K562 (cell line): ENCODE measurements at regions not wholly inside any gene's neighbourhood (a gene's known extent, or its start where the extent isn't known, plus 50 kb on each side); places are given as distances from the start of the nearest gene placed in this dataset.
A peak's percentile ranks its signal among the peaks of the same experiment; 100 is the strongest.

ENCODE experiments used
- CBFB ChIP-seq: sonication (generic); formaldehyde crosslinking; IDR thresholded peaks from 2 replicates; pipeline ENCODE4 v1.4.0; 2020; ENCODE audit warnings: mild to moderate bottlenecking, missing genetic modification reagents
- ERF ChIP-seq: fragments of 450-650 bp; formaldehyde crosslinking; IDR thresholded peaks from 2 replicates; pipeline ENCODE4 v1.4.0; 2020; ENCODE audit warnings: mild to moderate bottlenecking, mixed read lengths
- FOXK2 ChIP-seq, 2 experiments: fragments of 450-650 bp; IDR thresholded peaks in 1 of 2; conservative IDR thresholded peaks in 1 of 2; 2 replicates each; pipeline ENCODE4 v1.6.1; 2016; ENCODE audit warnings: low read depth in 2 of 2, mild to moderate bottlenecking in 1 of 2
- HIVEP1 ChIP-seq: fragments of 250-450 bp; sonication (Bioruptor Pico); IDR thresholded peaks from 2 replicates; pipeline ENCODE4 v1.4.0; 2020; ENCODE audit warnings: mild to moderate bottlenecking
- KLF1 ChIP-seq: fragments of 450-650 bp; IDR thresholded peaks from 2 replicates; pipeline ENCODE4 v1.6.1; 2016; ENCODE audit warnings: missing genetic modification characterization, missing compliant biosample characterization
- NCOA4 ChIP-seq: fragments of 450-650 bp; IDR thresholded peaks from 2 replicates; pipeline ENCODE4 v1.6.1; 2018; ENCODE audit warnings: mild to moderate bottlenecking; ENCODE audit not compliant: partially characterized antibody
- POLR2H ChIP-seq: IDR thresholded peaks from 2 replicates; pipeline ENCODE4 v1.6.1; 2016; ENCODE audit warnings: missing genetic modification characterization, low read depth, mild to moderate bottlenecking, control low read depth, missing compliant biosample characterization, moderate library complexity
- POLR3G ChIP-seq: IDR thresholded peaks from 2 replicates; pipeline ENCODE4 v1.6.1; 2011; ENCODE audit not compliant: insufficient read length, insufficient replicate concordance; ENCODE audit errors: extremely low read depth
- PRPF4 ChIP-seq: fragments of 200-400 bp; formaldehyde crosslinking; IDR thresholded peaks from one replicate; pipeline ENCODE4 v1.6.1; 2017; ENCODE audit warnings: low read length, low read depth, mild to moderate bottlenecking; ENCODE audit not compliant: insufficient read depth, poor library complexity, severe bottlenecking
- SMARCE1 ChIP-seq: fragments of 450-650 bp; IDR thresholded peaks from 2 replicates; pipeline ENCODE4 v1.7.1; 2016; ENCODE audit warnings: mild to moderate bottlenecking
- SRSF3 ChIP-seq: fragments of 200-400 bp; formaldehyde crosslinking; IDR thresholded peaks from 2 replicates; pipeline ENCODE4 v1.6.1; 2016; ENCODE audit warnings: mild to moderate bottlenecking, low read length, moderate library complexity; ENCODE audit not compliant: insufficient read depth
- STAT5B ChIP-seq: fragments of 250-450 bp; sonication (Bioruptor Pico); IDR thresholded peaks from 2 replicates; pipeline ENCODE4 v1.8.0; 2021; ENCODE audit warnings: mild to moderate bottlenecking, inconsistent platforms
- TEAD2 ChIP-seq: fragments of 450-650 bp; IDR thresholded peaks from 2 replicates; pipeline ENCODE4 v1.6.1; 2016; ENCODE audit warnings: missing genetic modification characterization, control low read depth, missing compliant biosample characterization
- TSHZ1 ChIP-seq: fragments of 250-450 bp; sonication (Bioruptor Pico); IDR thresholded peaks from 2 replicates; pipeline ENCODE4 v1.4.0; 2020; ENCODE audit warnings: mild to moderate bottlenecking, moderate library complexity
- ZEB2 ChIP-seq: fragments of 450-650 bp; IDR thresholded peaks from 2 replicates; pipeline ENCODE4 v1.6.1; 2016
- ZNF12 ChIP-seq: sonication (generic); formaldehyde crosslinking; IDR thresholded peaks from 2 replicates; pipeline ENCODE4 v1.4.0; 2020; ENCODE audit warnings: mild to moderate bottlenecking, missing genetic modification reagents
- ZNF224 ChIP-seq: sonication (generic); formaldehyde crosslinking; IDR thresholded peaks from 2 replicates; pipeline ENCODE4 v1.8.0; 2022; ENCODE audit warnings: mild to moderate bottlenecking, missing genetic modification reagents
- ZNF41 ChIP-seq: fragments of 250-450 bp; sonication (Bioruptor Pico); conservative IDR thresholded peaks from 2 replicates; pipeline ENCODE4 v1.4.0; 2020; ENCODE audit warnings: mild to moderate bottlenecking
- ZNF586 ChIP-seq: fragments of 450-650 bp; formaldehyde crosslinking; conservative IDR thresholded peaks from 2 replicates; pipeline ENCODE4 v1.4.0; 2020; ENCODE audit warnings: mild to moderate bottlenecking, moderate library complexity
- ZNF740 ChIP-seq, 3 experiments: fragments of 200-800 bp in 1 of 3; sonication (Bioruptor generic) in 1 of 3; sonication (generic) in 1 of 3; formaldehyde crosslinking in 1 of 3; IDR thresholded peaks; 2 replicates each; pipeline versions ENCODE4 v1.6.1 to v1.8.0; 2016 to 2022; ENCODE audit warnings: mild to moderate bottlenecking in 2 of 3, missing compliant biosample characterization in 2 of 3, missing genetic modification characterization in 2 of 3, missing genetic modification reagents in 1 of 3
- ZNF75A ChIP-seq: fragments of 450-650 bp; formaldehyde crosslinking; IDR thresholded peaks from 2 replicates; pipeline ENCODE4 v1.4.0; 2020; ENCODE audit warnings: mild to moderate bottlenecking
- TF ChIP-seq, protein P1 (sequence below): sonication (generic); formaldehyde crosslinking; IDR thresholded peaks from 2 replicates; pipeline ENCODE4 v1.5.0; 2020; ENCODE audit warnings: missing genetic modification reagents
- TF ChIP-seq, protein P2 (sequence below): sonication (generic); formaldehyde crosslinking; IDR thresholded peaks from 2 replicates; pipeline ENCODE4 v1.9.0; 2022; ENCODE audit warnings: mild to moderate bottlenecking, missing genetic modification reagents

- TF ChIP-seq, protein P1, sequence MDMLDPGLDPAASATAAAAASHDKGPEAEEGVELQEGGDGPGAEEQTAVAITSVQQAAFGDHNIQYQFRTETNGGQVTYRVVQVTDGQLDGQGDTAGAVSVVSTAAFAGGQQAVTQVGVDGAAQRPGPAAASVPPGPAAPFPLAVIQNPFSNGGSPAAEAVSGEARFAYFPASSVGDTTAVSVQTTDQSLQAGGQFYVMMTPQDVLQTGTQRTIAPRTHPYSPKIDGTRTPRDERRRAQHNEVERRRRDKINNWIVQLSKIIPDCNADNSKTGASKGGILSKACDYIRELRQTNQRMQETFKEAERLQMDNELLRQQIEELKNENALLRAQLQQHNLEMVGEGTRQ (CRISPR knock-in tag) = no peak
- peak; percentile 45; the same call in 1 of the 2 replicates for TF ChIP-seq ZNF41 (CRISPR knock-in tag)
- TF ChIP-seq KLF1 = no peak
- TF ChIP-seq TSHZ1 (CRISPR knock-in tag) = no peak
- TF ChIP-seq SMARCE1 = peak; percentile 99
- no peak for TF ChIP-seq POLR3G
- peak; percentile 88 for TF ChIP-seq ZEB2
- TF ChIP-seq ZNF75A (CRISPR knock-in tag) = no peak
- TF ChIP-seq PRPF4 = no peak
- TF ChIP-seq NCOA4 = peak; percentile 49
- TF ChIP-seq SRSF3 = no peak
- TF ChIP-seq ZNF586 = 0 out of 2 replicates have a peak, but pooled peaks have one; percentile 18
- TF ChIP-seq, protein P2, sequence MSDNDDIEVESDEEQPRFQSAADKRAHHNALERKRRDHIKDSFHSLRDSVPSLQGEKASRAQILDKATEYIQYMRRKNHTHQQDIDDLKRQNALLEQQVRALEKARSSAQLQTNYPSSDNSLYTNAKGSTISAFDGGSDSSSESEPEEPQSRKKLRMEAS (CRISPR knock-in tag) = peak; percentile 77
- no peak for TF ChIP-seq TEAD2 (tag)
- TF ChIP-seq ZNF224 (CRISPR knock-in tag) = no peak
- TF ChIP-seq STAT5B (CRISPR knock-in tag) = no peak
- no peak for TF ChIP-seq ERF (CRISPR knock-in tag)
- no peak for TF ChIP-seq ZNF12 (CRISPR knock-in tag)
- TF ChIP-seq CBFB (CRISPR knock-in tag) = no peak
- TF ChIP-seq HIVEP1 (CRISPR knock-in tag) = 0 out of 2 replicates have a peak, but pooled peaks have one; percentile 17
- TF ChIP-seq ZNF740 (CRISPR knock-in tag; IDR thresholded peaks at IDR 0.05) = no peak
- TF ChIP-seq ZNF740 (tag; IDR thresholded peaks at IDR 0.05) = no peak
- no peak for TF ChIP-seq POLR2H
- peak; percentile 63 to 70; a peak in 3 of 4 replicates for TF ChIP-seq FOXK2 (conservative IDR thresholded peaks at IDR 0.05 in 1 of 2, IDR thresholded peaks at IDR 0.05 in 1 of 2; ENCODE audit: low read depth in 2 of 2)
Measured at GRCh38 chr6:37103169-37104039, 66.5 kb upstream of the PIM1 start (continued).
